GM12872 (cell line): ENCODE measurements at regions not wholly inside any gene's neighbourhood (a gene's known extent, or its start where the extent isn't known, plus 50 kb on each side); places are given as distances from the start of the nearest gene placed in this dataset.

Experiments used
- TF ChIP-seq, protein P1 (sequence below): IDR thresholded peaks from 3 replicates; pipeline ENCODE4 v1.5.1; 2011; ENCODE audit warnings: low read depth, mild to moderate bottlenecking, low read length, moderate library complexity; ENCODE audit not compliant: insufficient read depth

DNA sequence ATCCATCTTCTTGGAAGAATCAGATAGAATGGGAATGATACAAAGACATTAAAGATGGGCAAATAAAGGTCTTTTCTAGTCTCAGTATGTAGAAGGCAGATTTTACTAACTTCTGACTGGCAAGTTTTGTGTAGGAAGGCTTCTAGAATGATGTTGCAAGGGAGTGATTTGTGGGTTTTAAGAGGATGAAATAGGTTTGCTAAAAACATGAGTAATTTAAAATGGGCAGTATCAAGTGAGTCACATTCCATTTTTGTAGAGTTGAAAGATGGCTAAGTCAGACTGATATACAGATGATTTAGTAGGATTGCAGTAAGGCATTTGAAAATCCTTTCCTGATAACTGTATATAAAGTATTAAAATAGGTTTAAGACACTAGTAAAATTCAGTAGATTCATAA, 777.4 kb downstream of the SORCS1 start:
- TF ChIP-seq, protein P1, sequence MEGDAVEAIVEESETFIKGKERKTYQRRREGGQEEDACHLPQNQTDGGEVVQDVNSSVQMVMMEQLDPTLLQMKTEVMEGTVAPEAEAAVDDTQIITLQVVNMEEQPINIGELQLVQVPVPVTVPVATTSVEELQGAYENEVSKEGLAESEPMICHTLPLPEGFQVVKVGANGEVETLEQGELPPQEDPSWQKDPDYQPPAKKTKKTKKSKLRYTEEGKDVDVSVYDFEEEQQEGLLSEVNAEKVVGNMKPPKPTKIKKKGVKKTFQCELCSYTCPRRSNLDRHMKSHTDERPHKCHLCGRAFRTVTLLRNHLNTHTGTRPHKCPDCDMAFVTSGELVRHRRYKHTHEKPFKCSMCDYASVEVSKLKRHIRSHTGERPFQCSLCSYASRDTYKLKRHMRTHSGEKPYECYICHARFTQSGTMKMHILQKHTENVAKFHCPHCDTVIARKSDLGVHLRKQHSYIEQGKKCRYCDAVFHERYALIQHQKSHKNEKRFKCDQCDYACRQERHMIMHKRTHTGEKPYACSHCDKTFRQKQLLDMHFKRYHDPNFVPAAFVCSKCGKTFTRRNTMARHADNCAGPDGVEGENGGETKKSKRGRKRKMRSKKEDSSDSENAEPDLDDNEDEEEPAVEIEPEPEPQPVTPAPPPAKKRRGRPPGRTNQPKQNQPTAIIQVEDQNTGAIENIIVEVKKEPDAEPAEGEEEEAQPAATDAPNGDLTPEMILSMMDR = no peak

DNA sequence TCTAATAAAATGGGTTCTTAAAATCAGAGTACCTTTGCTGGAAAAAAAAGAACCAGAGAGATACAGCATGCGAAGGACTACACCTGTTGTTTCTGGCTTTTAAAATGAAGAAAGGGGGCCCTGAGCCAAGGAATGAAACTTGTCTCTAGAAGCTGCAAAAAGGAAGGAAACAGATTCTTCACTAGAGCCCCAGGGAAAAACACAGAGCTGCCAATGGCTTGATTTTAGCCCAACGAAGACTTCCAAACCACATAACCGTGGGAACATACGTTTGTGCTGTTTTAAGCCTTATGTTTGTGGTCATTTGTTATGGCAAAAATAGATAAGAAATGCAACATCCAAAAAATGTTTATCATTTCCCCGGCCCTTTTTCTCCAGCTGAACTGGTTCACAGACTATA, 780.0 kb downstream of the SORCS1 start:
- TF ChIP-seq, protein P1 = no peak

DNA sequence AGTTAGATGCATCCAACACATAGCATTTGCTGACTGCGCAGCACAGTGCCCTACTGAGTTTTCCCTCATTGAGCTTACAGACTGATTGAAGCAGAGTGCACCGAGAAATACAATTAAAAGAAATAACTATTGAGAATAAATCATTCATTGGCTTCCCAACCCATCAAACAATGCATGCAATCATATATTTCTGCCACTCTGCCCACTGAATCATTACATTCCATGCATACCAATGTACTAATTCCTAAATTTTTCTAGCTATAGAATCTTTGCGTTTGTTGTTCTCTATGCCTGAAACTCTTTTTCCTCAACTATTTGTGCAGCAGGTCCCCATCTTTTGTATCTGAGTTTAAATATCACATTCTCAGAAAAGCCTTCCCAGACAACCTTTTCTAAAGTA, 783.8 kb downstream of the SORCS1 start:
- TF ChIP-seq, protein P1 = no peak

DNA sequence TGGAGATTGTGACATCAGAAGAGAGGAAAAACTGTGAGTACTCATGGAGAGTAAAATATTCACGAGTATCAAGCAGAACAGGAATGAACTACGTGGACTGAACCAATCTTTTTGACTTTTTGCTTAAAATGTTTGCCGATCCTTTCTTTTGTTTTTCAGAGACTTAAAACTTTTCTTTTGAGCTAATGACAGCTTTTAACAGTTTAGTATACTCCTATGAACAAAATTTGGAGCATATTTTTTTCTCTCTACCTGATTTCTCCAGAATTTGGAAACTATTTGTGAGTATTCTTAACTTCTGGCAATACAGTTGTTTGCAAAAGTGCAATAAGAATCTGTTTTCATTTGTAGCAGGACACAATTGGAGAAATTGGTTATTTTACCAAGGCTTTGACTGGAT, 786.3 kb downstream of the SORCS1 start:
- TF ChIP-seq, protein P1 = no peak

DNA sequence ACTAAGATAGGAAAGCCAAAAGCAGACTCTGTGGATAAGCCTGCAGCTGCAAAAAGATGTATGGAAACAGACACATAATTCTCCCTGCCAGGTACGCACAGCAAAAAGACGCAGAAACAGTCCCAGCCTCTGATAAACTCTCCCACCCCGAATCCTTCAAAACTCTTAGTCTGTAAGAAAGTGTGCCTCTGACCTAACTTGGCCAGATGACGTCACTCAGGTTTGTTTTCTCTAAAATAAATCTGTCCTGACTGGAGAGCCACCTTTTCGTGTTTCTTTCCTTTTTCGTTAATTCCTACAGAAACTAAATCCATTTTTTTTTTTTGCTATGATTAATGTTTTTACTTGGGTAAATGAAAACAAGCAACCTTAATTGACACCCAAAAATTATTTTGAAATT, 793.8 kb downstream of the SORCS1 start:
- TF ChIP-seq, protein P1 = no peak

DNA sequence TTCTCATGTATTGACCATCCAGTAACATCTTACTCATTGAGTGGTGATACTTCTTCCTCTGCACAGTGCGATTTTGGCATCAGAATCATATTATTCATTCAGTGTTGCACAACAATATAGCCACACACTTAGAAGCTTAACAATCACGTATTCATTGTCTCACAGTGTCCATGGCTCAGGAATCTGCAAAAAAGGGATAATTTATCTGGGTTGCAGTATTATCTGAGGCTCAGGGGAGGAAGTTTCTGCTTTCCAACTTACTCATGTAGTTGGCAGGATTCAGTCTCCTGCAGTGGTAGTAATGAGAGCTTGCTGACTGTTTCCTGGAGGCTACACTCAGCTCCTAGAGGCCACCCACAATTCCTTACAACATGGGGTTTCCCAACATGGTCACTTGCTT, 803.6 kb downstream of the SORCS1 start:
- TF ChIP-seq, protein P1 = no peak

DNA sequence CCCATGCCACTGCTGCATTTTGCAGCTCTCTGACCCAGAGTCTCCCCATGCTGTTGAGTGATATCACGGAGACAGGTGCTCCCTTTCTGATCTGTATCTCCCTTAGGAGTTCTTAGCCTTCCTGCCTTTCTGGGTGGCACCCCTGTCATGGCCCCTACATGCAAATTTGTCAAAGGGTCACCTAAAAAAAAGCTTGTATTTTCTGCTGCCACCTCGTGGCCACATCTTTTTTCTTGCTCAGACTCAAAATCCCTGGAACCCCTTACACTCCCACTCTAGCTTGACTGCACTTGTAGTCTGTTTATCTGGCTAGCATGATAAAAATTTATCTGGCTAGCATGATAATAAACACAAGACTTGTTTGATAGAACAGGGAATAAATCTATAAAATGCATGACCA, 809.1 kb downstream of the SORCS1 start:
- TF ChIP-seq, protein P1 = no peak; the same call in 2 of the 3 replicates

DNA sequence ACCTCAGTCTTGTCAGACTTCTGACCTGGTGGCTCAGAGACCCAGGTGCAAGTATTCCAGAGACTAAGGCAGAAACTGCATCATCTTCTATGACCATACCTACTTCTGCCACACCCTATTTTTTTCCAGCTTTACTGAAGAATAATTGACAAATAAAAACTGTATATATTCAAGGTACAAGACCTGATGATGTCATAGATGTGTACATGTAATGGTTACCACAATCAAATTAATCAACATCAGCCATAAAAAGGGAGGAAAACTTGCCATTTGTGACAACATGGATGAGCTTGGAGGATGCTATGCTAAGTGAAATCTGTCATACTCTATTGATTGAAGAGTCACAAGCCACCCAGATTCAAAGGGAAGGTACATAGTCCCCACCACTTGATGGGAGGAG, 815.6 kb downstream of the SORCS1 start:
- TF ChIP-seq, protein P1 = no peak
